ENCODE measurements at regions not wholly inside any gene's neighbourhood (a gene's known extent, or its start where the extent isn't known, plus 50 kb on each side); places are given as distances from the start of the nearest gene placed in this dataset.
"Not testable (repeated sequence)": the region's sequence is repeated elsewhere in the genome, so short reads cannot be mapped to it uniquely, and the experiment has no call there.

DNA sequence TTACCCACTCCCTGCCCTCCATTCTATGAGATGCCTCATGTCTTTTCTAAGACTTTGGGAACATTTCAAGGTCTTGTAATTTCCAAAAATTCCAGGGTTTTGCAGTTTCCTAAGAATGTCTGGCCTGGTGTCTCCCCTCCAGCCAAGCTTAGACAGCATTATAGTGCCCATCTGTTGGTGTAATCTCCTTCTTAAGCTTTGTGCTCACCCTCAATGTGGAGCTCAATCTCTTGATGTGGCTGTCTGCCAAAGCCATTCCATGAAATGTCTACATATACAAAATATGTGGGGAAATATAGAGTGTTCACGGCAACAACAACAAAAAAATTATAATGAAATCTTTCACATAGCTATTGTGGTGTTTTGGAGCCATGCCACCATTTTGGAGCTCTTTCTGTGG lies 558.4 kb downstream of the PIK3C3 start:
- no peak for DNase-seq (ENCODE audit: low read depth)
- H3K27me3 ChIP-seq (ENCODE audit: control insufficient read depth, insufficient read depth, low read length): no peaks in the 10 kb centered on the region
- TF ChIP-seq, protein P1, sequence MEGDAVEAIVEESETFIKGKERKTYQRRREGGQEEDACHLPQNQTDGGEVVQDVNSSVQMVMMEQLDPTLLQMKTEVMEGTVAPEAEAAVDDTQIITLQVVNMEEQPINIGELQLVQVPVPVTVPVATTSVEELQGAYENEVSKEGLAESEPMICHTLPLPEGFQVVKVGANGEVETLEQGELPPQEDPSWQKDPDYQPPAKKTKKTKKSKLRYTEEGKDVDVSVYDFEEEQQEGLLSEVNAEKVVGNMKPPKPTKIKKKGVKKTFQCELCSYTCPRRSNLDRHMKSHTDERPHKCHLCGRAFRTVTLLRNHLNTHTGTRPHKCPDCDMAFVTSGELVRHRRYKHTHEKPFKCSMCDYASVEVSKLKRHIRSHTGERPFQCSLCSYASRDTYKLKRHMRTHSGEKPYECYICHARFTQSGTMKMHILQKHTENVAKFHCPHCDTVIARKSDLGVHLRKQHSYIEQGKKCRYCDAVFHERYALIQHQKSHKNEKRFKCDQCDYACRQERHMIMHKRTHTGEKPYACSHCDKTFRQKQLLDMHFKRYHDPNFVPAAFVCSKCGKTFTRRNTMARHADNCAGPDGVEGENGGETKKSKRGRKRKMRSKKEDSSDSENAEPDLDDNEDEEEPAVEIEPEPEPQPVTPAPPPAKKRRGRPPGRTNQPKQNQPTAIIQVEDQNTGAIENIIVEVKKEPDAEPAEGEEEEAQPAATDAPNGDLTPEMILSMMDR (IDR thresholded peaks at IDR 0.05; ENCODE audit: insufficient read depth, low read length, severe bottlenecking): no peak
- no peak overlapping the region for H3K4me3 ChIP-seq (ENCODE audit: low read depth, low read length)
- no peaks in the 10 kb centered on the region for H3K36me3 ChIP-seq (ENCODE audit: control insufficient read depth, insufficient read depth, low read length)
- FAIRE-seq: no peak

- FAIRE-seq (no peak), DNase-seq (ENCODE audit: low read depth) (peak; percentile 51)
- TF ChIP-seq, protein P1 (IDR thresholded peaks at IDR 0.05; ENCODE audit: insufficient read depth, low read length, severe bottlenecking): no peak
- Histone ChIP-seq H3K36me3 (ENCODE audit: control insufficient read depth, insufficient read depth, low read length) (no peaks in the 10 kb centered on the region), H3K27me3 (ENCODE audit: control insufficient read depth, insufficient read depth, low read length) (no peaks in the 10 kb centered on the region), H3K4me3 (ENCODE audit: low read depth, low read length) (no peak overlapping the region)
Observed at GRCh38 chr18:42514512-42514911, 559.5 kb downstream of the PIK3C3 start.

DNA sequence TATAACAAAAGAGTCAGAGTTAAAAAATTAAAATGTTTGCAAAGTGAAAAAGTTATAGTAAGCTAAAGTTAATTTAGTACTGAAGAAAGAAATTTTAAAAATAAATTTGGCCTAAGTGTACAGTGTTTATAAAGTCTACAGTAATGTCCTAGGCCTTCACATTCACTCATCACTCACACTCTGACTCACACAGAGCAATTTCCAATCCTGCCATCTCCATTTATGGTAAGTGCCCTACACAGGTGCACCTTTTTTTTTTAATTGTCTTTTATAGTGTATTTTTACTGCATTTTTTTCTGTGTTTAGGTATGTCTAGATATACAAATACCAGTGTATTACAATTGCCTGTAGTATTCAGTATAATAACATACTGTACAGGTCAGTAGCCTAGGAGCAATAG lies 562.9 kb downstream of the PIK3C3 start:
- TF ChIP-seq, protein P1 (IDR thresholded peaks at IDR 0.05; ENCODE audit: insufficient read depth, low read length, severe bottlenecking): no peak
- DNase-seq (ENCODE audit: low read depth): peak; percentile 13
- H3K27me3 ChIP-seq (ENCODE audit: control insufficient read depth, insufficient read depth, low read length): no peaks in the 10 kb centered on the region
- FAIRE-seq: no peak
- no peaks in the 10 kb centered on the region for H3K36me3 ChIP-seq (ENCODE audit: control insufficient read depth, insufficient read depth, low read length)
- H3K4me3 ChIP-seq (ENCODE audit: low read depth, low read length): no peak overlapping the region

GRCh38 chr18:42518331-42518730 lies 563.3 kb downstream of the PIK3C3 start:
- not testable (repeated sequence) for H3K27me3 ChIP-seq (ENCODE audit: control insufficient read depth, insufficient read depth, low read length); H3K36me3 ChIP-seq (ENCODE audit: control insufficient read depth, insufficient read depth, low read length); H3K4me3 ChIP-seq (ENCODE audit: low read depth, low read length)
- FAIRE-seq: peak; percentile 86
- peak; percentile 18 for DNase-seq (ENCODE audit: low read depth)

DNA sequence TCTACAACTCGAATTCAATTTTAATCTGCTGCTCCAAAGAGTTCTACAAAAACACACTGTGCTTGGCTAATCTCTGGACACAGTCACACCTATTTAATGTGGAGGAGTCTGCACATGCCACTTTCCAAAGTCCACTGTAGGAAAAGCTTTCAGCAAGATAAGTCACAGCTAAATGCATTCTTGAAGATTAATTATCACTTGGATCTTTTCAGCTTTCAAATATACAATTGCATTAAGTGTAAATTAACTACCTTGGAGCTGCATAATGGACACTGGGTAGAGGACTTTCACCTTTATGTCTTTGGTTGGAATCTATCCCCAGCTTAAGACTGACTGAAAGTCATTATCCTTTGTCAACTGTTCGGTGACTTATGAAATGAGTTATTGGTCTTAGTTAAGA lies 565.1 kb downstream of the PIK3C3 start:
- DNase-seq (ENCODE audit: low read depth) (no peak), FAIRE-seq (no peak)

DNA sequence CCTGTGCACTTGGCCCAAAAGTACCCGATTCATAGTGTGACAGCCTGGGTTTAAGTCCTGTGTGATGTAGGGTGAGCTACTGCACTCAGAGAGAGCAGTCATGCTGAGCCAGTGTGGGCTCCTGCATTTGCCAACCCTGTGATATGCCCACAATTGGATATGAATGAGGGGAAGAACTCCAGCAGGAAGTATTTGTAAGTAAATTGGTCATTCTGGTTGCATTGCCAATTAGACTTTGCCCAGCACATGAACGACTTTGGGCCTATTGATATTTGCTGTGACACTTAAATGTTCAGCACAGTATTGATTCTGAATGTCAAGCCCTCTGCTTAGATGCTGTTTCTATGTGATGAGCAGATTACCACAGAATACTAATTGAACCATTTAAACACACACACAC lies 570.9 kb downstream of the PIK3C3 start:
- no peak for DNase-seq (ENCODE audit: low read depth)
- H3K36me3 ChIP-seq (ENCODE audit: control insufficient read depth, insufficient read depth, low read length): no peaks in the 10 kb centered on the region
- H3K4me3 ChIP-seq (ENCODE audit: low read depth, low read length): no peak overlapping the region
- no peaks in the 10 kb centered on the region for H3K27me3 ChIP-seq (ENCODE audit: control insufficient read depth, insufficient read depth, low read length)
- TF ChIP-seq, protein P1 (IDR thresholded peaks at IDR 0.05; ENCODE audit: insufficient read depth, low read length, severe bottlenecking): no peak
- FAIRE-seq: no peak

More for the DNA sequence above, 565.1 kb downstream of the PIK3C3 start:
- H3K27me3 ChIP-seq (ENCODE audit: control insufficient read depth, insufficient read depth, low read length): no peaks in the 10 kb centered on the region
- TF ChIP-seq, protein P1 (IDR thresholded peaks at IDR 0.05; ENCODE audit: insufficient read depth, low read length, severe bottlenecking): no peak
- H3K36me3 ChIP-seq (ENCODE audit: control insufficient read depth, insufficient read depth, low read length): no peaks in the 10 kb centered on the region
- H3K4me3 ChIP-seq (ENCODE audit: low read depth, low read length): no peak overlapping the region

All from bronchial epithelial cell (primary cell).